HEK293 (cell line): ENCODE measurements at regions not wholly inside any gene's neighbourhood (a gene's known extent, or its start where the extent isn't known, plus 50 kb on each side); places are given as distances from the start of the nearest gene placed in this dataset.

ENCODE experiments used
- CTCF ChIA-PET: fragments of 350-600 bp; formaldehyde crosslinking; extraction: SDS; loops from one replicate; lab custom pipeline; 2021; ENCODE audit warnings: antibody characterized with exemption; lab: Yijun Ruan, JAX
- POLR2A ChIA-PET: fragments of 300-600 bp; formaldehyde crosslinking; extraction: SDS; loops from one replicate; lab custom pipeline; 2020; ENCODE audit warnings: antibody characterized with exemption, inconsistent platforms; lab: Yijun Ruan, JAX
- H3K27ac ChIP-seq: fragments of 200-500 bp; sonication (Bioruptor generic); 2 replicates; pipeline ENCODE4 v1.5.1; 2014; ENCODE audit warnings: low read depth, low read length, control low read depth, inconsistent platforms; ENCODE audit errors: extremely low read depth
- H3K36me3 ChIP-seq, 2 experiments: fragments of 200-500 bp in 1 of 2; sonication (Bioruptor generic) in 1 of 2; 1 replicate in 1 of 2; 2 replicates in 1 of 2; pipeline ENCODE4 v1.5.1; 2014 to 2017; ENCODE audit warnings: inconsistent platforms in 2 of 2, low read length in 2 of 2; ENCODE audit not compliant: control insufficient read depth in 2 of 2, insufficient read depth in 1 of 2
- H3K4me1 ChIP-seq: fragments of 200-500 bp; sonication (Bioruptor generic); 2 replicates; pipeline ENCODE4 v1.5.1; 2014; ENCODE audit warnings: mild to moderate bottlenecking, low read length, inconsistent platforms; ENCODE audit not compliant: control insufficient read depth, insufficient read depth
- H3K4me3 ChIP-seq: 2 replicates; pipeline ENCODE4 v1.5.1; 2011; ENCODE audit warnings: low read depth, mild to moderate bottlenecking, control low read depth, low read length, moderate library complexity
- H3K9me3 ChIP-seq: fragments of 200-500 bp; sonication (Bioruptor generic); 2 replicates; pipeline ENCODE4 v1.5.1; 2014; ENCODE audit warnings: low read depth, low read length, inconsistent platforms; ENCODE audit not compliant: control insufficient read depth, insufficient read depth
- GLIS1 ChIP-seq: fragments of 450-650 bp; formaldehyde crosslinking; IDR thresholded peaks from 2 replicates; pipeline ENCODE4 v1.5.1; 2016; ENCODE audit warnings: missing biosample characterization, missing genetic modification characterization
- MZF1 ChIP-seq: fragments of 450-650 bp; formaldehyde crosslinking; IDR thresholded peaks from 2 replicates; pipeline ENCODE4 v1.5.1; 2017; ENCODE audit warnings: missing biosample characterization, missing genetic modification characterization, borderline replicate concordance
- OSR2 ChIP-seq: fragments of 450-650 bp; formaldehyde crosslinking; IDR thresholded peaks from 2 replicates; pipeline ENCODE4 v1.5.1; 2016; ENCODE audit warnings: missing biosample characterization, missing genetic modification characterization
- SALL2 ChIP-seq: fragments of 450-650 bp; formaldehyde crosslinking; IDR thresholded peaks from 2 replicates; pipeline ENCODE4 v1.5.0; 2017; ENCODE audit warnings: missing biosample characterization, mild to moderate bottlenecking, missing genetic modification characterization, borderline replicate concordance
- SCRT2 ChIP-seq: fragments of 450-650 bp; formaldehyde crosslinking; IDR thresholded peaks from 2 replicates; pipeline ENCODE4 v1.5.1; 2016; ENCODE audit warnings: missing biosample characterization, missing genetic modification characterization
- SP2 ChIP-seq: fragments of 450-650 bp; formaldehyde crosslinking; IDR thresholded peaks from 2 replicates; pipeline ENCODE4 v1.5.1; 2016; ENCODE audit warnings: missing biosample characterization, missing genetic modification characterization
- ZNF114 ChIP-seq: fragments of 450-650 bp; formaldehyde crosslinking; IDR thresholded peaks from 2 replicates; pipeline ENCODE4 v1.5.0; 2017; ENCODE audit warnings: missing biosample characterization, missing genetic modification characterization
- ZNF214 ChIP-seq: fragments of 450-650 bp; formaldehyde crosslinking; IDR thresholded peaks from 2 replicates; pipeline ENCODE4 v1.5.1; 2017; ENCODE audit warnings: missing biosample characterization, mild to moderate bottlenecking, missing genetic modification characterization, borderline replicate concordance
- ZNF324 ChIP-seq: fragments of 450-650 bp; formaldehyde crosslinking; IDR thresholded peaks from 2 replicates; pipeline ENCODE4 v1.5.1; 2016; ENCODE audit warnings: missing biosample characterization, missing genetic modification characterization
- ZNF335 ChIP-seq: fragments of 450-650 bp; formaldehyde crosslinking; conservative IDR thresholded peaks from 2 replicates; pipeline ENCODE4 v1.5.1; 2016; ENCODE audit warnings: missing biosample characterization, missing genetic modification characterization
- ZNF48 ChIP-seq: fragments of 450-650 bp; formaldehyde crosslinking; IDR thresholded peaks from 2 replicates; pipeline ENCODE4 v1.5.1; 2016; ENCODE audit warnings: missing biosample characterization, missing genetic modification characterization
- ZNF514 ChIP-seq: fragments of 450-650 bp; formaldehyde crosslinking; IDR thresholded peaks from 2 replicates; pipeline ENCODE4 v1.5.1; 2016; ENCODE audit warnings: missing biosample characterization, missing genetic modification characterization
- ZNF549 ChIP-seq: fragments of 450-650 bp; IDR thresholded peaks from 2 replicates; pipeline ENCODE4 v1.5.1; 2018; ENCODE audit warnings: missing biosample characterization, missing genetic modification characterization, mild to moderate bottlenecking, inconsistent platforms, moderate library complexity
- ZNF555 ChIP-seq: fragments of 450-650 bp; formaldehyde crosslinking; conservative IDR thresholded peaks from 2 replicates; pipeline ENCODE4 v1.5.1; 2017; ENCODE audit warnings: missing biosample characterization, mild to moderate bottlenecking, missing genetic modification characterization, inconsistent platforms
- ZNF623 ChIP-seq: fragments of 450-650 bp; formaldehyde crosslinking; IDR thresholded peaks from 2 replicates; pipeline ENCODE4 v1.5.1; 2016; ENCODE audit warnings: missing biosample characterization, missing genetic modification characterization
- ZNF677 ChIP-seq: fragments of 450-650 bp; IDR thresholded peaks from 2 replicates; pipeline ENCODE4 v1.5.0; 2018; ENCODE audit warnings: missing biosample characterization, mild to moderate bottlenecking, missing genetic modification characterization, moderate library complexity
- ZNF768 ChIP-seq: fragments of 450-650 bp; formaldehyde crosslinking; IDR thresholded peaks from 2 replicates; pipeline ENCODE4 v1.5.1; 2018; ENCODE audit warnings: missing biosample characterization, mild to moderate bottlenecking, missing genetic modification characterization
- ZNF785 ChIP-seq: fragments of 450-650 bp; formaldehyde crosslinking; IDR thresholded peaks from 2 replicates; pipeline ENCODE4 v1.5.1; 2016; ENCODE audit warnings: missing biosample characterization, missing genetic modification characterization
- TF ChIP-seq, protein P1 (sequence below): fragments of 450-650 bp; formaldehyde crosslinking; IDR thresholded peaks from 2 replicates; pipeline ENCODE4 v1.5.1; 2016; ENCODE audit warnings: missing biosample characterization, missing genetic modification characterization
- TF ChIP-seq, protein P2 (sequence below): fragments of 450-650 bp; formaldehyde crosslinking; IDR thresholded peaks from 2 replicates; pipeline ENCODE4 v1.5.1; 2017; ENCODE audit warnings: missing biosample characterization, mild to moderate bottlenecking, missing genetic modification characterization, moderate library complexity
- TF ChIP-seq, protein P3 (sequence below): fragments of 450-650 bp; formaldehyde crosslinking; IDR thresholded peaks from 2 replicates; pipeline ENCODE4 v1.5.1; 2016; ENCODE audit warnings: missing biosample characterization, missing genetic modification characterization
- TF ChIP-seq, protein P4 (sequence below): fragments of 450-650 bp; formaldehyde crosslinking; IDR thresholded peaks from 2 replicates; pipeline ENCODE4 v1.5.1; 2017; ENCODE audit warnings: missing biosample characterization, missing genetic modification characterization

DNA sequence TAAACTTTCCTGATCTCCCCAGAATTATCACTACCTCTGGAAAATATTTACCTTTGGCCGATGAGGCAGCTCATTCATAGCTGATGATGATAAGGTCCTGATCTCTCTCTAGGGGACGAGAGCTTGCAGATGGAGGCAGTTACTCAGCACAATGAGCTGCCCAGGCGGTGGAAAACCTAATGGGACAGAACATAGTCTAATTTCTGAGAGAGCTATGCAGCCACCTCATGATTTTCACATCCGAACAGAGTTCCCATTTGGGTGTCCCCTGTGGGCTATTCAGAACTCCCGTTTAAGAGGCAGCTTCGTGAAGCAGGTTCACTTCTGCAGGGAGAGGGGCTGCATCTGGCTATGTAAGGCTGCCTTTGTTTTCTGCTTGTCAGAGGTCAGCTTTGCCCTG is 724.6 kb upstream of the TMEM132C start:
- ChIA-PET CTCF (no interaction called here), POLR2A (no interaction called here)
- TF ChIP-seq ZNF48 (no peak), SALL2 (tag by site-specific recombination) (no peak), ZNF514 (tag by site-specific recombination) (no peak), ZNF114 (tag by site-specific recombination) (no peak), GLIS1 (tag by site-specific recombination) (no peak), ZNF555 (tag by site-specific recombination) (no peak)
- TF ChIP-seq, protein P1, sequence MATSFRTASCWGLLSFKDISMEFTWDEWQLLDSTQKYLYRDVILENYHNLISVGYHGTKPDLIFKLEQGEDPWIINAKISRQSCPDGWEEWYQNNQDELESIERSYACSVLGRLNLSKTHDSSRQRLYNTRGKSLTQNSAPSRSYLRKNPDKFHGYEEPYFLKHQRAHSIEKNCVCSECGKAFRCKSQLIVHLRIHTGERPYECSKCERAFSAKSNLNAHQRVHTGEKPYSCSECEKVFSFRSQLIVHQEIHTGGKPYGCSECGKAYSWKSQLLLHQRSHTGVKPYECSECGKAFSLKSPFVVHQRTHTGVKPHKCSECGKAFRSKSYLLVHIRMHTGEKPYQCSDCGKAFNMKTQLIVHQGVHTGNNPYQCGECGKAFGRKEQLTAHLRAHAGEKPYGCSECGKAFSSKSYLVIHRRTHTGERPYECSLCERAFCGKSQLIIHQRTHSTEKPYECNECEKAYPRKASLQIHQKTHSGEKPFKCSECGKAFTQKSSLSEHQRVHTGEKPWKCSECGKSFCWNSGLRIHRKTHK (tag by site-specific recombination), result no peak
- Histone ChIP-seq H3K36me3 (no peaks in the 10 kb centered on the region), H3K4me3 (no peak overlapping the region), H3K4me1 (no peaks in the 10 kb centered on the region), H3K9me3 (no peaks in the 10 kb centered on the region), H3K27ac (no peak overlapping the region)

DNA sequence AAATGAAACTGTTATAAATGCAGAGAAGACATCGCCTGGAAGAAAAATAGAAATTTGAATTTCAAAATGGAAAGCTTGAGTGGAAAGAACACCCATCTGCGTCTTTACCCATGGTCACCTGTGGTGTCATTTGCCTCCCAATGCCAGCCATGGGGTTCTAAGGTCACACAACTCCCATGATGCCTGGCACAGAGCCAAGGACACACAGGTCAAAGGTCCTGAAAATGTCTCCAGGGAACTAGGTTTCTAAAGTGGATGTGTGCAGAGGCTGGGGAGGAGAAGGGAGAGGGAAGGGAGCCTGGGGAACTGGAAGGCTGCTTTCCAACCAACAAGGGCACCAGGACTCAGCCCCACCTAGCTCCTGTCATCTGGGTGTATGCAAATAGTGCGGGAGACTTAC is 724.0 kb upstream of the TMEM132C start:
- no peaks in the 10 kb centered on the region for H3K36me3 ChIP-seq
- ChIA-PET CTCF (no interaction called here), POLR2A (no interaction called here)
- no peak overlapping the region for H3K4me3 ChIP-seq
- H3K4me1 ChIP-seq, result no peaks in the 10 kb centered on the region
- TF ChIP-seq, protein P1 (tag by site-specific recombination), result no peak
- TF ChIP-seq ZNF768 (tag by site-specific recombination) (no peak), ZNF785 (tag by site-specific recombination) (no peak), ZNF214 (no peak)
- TF ChIP-seq, protein P2, sequence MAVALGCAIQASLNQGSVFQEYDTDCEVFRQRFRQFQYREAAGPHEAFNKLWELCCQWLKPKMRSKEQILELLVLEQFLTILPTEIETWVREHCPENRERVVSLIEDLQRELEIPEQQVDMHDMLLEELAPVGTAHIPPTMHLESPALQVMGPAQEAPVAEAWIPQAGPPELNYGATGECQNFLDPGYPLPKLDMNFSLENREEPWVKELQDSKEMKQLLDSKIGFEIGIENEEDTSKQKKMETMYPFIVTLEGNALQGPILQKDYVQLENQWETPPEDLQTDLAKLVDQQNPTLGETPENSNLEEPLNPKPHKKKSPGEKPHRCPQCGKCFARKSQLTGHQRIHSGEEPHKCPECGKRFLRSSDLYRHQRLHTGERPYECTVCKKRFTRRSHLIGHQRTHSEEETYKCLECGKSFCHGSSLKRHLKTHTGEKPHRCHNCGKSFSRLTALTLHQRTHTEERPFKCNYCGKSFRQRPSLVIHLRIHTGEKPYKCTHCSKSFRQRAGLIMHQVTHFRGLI (tag by site-specific recombination), result no peak
- H3K27ac ChIP-seq, result no peak overlapping the region
- H3K9me3 ChIP-seq, result no peaks in the 10 kb centered on the region

DNA sequence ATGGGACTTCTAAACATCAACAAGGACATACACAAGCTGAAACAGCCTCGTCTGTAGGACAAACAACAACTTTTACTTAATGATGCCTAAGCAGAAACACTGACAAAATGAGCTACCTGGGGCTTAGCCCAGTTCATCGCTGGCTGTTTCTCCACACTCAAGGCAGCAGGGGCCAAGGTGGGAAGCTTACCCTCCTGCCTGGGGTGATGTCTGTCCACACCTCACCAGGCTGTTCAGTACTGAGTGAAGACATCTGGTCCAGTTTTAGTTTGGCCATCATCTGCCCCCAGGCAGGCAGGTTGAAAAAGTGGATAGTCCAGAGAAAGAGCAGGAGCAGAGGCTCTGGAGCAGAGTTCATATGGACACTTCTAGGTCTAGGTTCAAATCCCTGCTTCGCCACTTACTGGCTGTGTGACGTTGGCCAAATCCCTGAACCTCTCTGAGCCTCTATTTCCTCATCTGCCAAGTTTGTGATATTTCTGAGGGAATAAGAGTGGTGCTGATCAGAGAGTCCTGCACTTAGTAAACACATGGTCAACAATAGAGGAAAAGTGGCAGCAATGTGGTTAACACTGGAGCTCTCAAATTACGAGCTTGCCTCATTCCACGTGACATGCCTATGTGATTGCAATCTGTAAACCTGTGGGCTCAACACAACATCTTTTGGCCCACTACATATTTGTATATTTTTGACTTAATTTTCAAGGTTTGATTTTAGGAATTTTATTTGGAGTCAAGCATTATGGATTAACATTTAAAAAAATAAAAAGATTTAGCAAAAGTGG is 720.1 kb upstream of the TMEM132C start:
- Histone ChIP-seq H3K27ac (no peak overlapping the region), H3K4me3 (no peak overlapping the region), H3K4me1 (no peaks in the 10 kb centered on the region), H3K36me3 (no peaks in the 10 kb centered on the region), H3K9me3 (no peaks in the 10 kb centered on the region)
- ChIA-PET CTCF (no interaction called here), POLR2A (no interaction called here)
- TF ChIP-seq, protein P3, sequence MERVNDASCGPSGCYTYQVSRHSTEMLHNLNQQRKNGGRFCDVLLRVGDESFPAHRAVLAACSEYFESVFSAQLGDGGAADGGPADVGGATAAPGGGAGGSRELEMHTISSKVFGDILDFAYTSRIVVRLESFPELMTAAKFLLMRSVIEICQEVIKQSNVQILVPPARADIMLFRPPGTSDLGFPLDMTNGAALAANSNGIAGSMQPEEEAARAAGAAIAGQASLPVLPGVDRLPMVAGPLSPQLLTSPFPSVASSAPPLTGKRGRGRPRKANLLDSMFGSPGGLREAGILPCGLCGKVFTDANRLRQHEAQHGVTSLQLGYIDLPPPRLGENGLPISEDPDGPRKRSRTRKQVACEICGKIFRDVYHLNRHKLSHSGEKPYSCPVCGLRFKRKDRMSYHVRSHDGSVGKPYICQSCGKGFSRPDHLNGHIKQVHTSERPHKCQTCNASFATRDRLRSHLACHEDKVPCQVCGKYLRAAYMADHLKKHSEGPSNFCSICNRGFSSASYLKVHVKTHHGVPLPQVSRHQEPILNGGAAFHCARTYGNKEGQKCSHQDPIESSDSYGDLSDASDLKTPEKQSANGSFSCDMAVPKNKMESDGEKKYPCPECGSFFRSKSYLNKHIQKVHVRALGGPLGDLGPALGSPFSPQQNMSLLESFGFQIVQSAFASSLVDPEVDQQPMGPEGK, result no peak
- no peak for TF ChIP-seq SP2
- TF ChIP-seq SALL2 (tag by site-specific recombination), result no peak
- no peak for TF ChIP-seq ZNF623 (tag by site-specific recombination)
- TF ChIP-seq ZNF677 (tag by site-specific recombination), result no peak
- no peak for TF ChIP-seq OSR2 (tag by site-specific recombination)
- TF ChIP-seq ZNF324 (tag by site-specific recombination), result no peak
- no peak for TF ChIP-seq ZNF335 (tag by site-specific recombination)
- TF ChIP-seq SCRT2 (tag by site-specific recombination), result no peak
- TF ChIP-seq MZF1 (tag by site-specific recombination), result no peak
- no peak for TF ChIP-seq ZNF768 (tag by site-specific recombination)
- no peak for TF ChIP-seq ZNF549
- TF ChIP-seq, protein P4, sequence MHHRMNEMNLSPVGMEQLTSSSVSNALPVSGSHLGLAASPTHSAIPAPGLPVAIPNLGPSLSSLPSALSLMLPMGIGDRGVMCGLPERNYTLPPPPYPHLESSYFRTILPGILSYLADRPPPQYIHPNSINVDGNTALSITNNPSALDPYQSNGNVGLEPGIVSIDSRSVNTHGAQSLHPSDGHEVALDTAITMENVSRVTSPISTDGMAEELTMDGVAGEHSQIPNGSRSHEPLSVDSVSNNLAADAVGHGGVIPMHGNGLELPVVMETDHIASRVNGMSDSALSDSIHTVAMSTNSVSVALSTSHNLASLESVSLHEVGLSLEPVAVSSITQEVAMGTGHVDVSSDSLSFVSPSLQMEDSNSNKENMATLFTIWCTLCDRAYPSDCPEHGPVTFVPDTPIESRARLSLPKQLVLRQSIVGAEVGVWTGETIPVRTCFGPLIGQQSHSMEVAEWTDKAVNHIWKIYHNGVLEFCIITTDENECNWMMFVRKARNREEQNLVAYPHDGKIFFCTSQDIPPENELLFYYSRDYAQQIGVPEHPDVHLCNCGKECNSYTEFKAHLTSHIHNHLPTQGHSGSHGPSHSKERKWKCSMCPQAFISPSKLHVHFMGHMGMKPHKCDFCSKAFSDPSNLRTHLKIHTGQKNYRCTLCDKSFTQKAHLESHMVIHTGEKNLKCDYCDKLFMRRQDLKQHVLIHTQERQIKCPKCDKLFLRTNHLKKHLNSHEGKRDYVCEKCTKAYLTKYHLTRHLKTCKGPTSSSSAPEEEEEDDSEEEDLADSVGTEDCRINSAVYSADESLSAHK (tag by site-specific recombination), result no peak
